Pancreas (tissue), 10 donors: ENCODE measurements at regions not wholly inside any gene's neighbourhood (a gene's known extent, or its start where the extent isn't known, plus 50 kb on each side); places are given as distances from the start of the nearest gene placed in this dataset.

ENCODE experiments used
- ATAC-seq, 4 donors: fragments of 200-7000 bp; cut with Tn5 transposase; one replicate each; pipeline versions ENCODE4 v1.8.0 to v1.9.1; 2020; ENCODE audit warnings: mild to moderate bottlenecking in 4 of 4, moderate library complexity in 4 of 4
- DNase-seq, 6 donors: peaks; one replicate each; pipeline ENCODE4 v3.0.0-alpha.2; 2020
- FAIRE-seq: peaks from 2 replicates; lab custom pipeline; 2012; peaks lifted over from hg19 to GRCh38; lab: Jason Lieb, UNC
- H3K27ac ChIP-seq, 4 donors: fragments of 200-600 bp; sonication (generic); 1 replicate in 3 of 4; 2 replicates in 1 of 4; pipeline versions ENCODE4 v1.5.0 to v1.8.0; 2020
- H3K27me3 ChIP-seq, 4 donors: fragments of 200-600 bp; one replicate each; pipeline ENCODE4 v1.8.0; 2021
- H3K36me3 ChIP-seq, 3 donors: fragments of 200-600 bp; sonication (generic) in 1 of 3; one replicate each; pipeline versions ENCODE4 v1.5.0 to v1.8.0; 2020 to 2021
- H3K4me1 ChIP-seq, 3 donors: fragments of 200-600 bp; one replicate each; pipeline ENCODE4 v1.8.0; 2021
- H3K4me3 ChIP-seq, 4 donors: fragments of 200-600 bp; sonication (generic) in 2 of 4; one replicate each; pipeline versions ENCODE4 v1.5.0 to v1.8.0; 2020 to 2021
- H3K9me3 ChIP-seq, 4 donors: fragments of 200-600 bp; one replicate each; pipeline ENCODE4 v1.8.0; 2021
- WGBS, 2 donors: extraction: QIAGEN DNeasy Blood & Tissue Kit; methylation state at CpG; one replicate each; pipeline ENCODE4 v1.1.7; 2013; 5-methylcytosine and 5-hydroxymethylcytosine counted together
- intact Hi-C, 3 donors: fragments of 100-400 bp; cut with DNase I; formaldehyde crosslinking; loops; one replicate each; pipeline versions ENCODE4 v1.11.1 to v1.14.2; 2022
- TF ChIP-seq, protein P1 (sequence below), 4 donors: fragments of 200-600 bp; sonication (generic) in 3 of 4; IDR thresholded peaks; one replicate each; pipeline versions ENCODE4 v1.5.0 to v1.8.0; 2021; ENCODE audit warnings: antibody characterized with exemption in 4 of 4
- donor health status: healthy with polysubstance abuse.
- donor health status: DM: no; HTN: no; CAD: no; lungs with moderate emphysema.
- donor health status: DM: no; HTN: no; CAD: no.
- donor health status: control.
- donor health status: control.
- donor health status: Bipolar disorder and iron deficiency.
- donor health status: DM: yes; HTN: yes; CAD: no.
- donor health status: DM: no; HTN: no; CAD: no.
- donor health status: DM: no; HTN: no; CAD: no.
- donor health status: DM: yes; HTN: yes; CAD: no.

DNA sequence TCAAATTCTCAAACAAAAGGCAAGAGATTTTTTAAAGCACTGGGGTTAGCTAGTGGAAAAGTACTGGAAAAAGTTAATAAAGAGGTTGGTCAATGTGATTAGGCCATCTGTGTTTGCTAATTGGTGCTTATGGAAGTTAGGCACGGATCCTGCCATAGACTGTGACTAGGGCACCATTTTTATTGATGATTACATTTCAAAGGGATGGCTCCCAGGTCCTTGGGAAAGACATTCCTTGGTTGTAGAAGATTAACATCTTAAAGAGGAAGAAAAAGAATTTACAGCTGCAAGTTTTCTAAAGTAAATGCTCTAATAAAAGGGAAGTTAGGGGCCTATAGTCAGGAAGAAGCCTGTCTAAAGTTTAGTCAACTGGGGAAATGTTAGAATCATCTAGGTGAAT, 1183.3 kb downstream of the DTWD2 start:
- H3K36me3 ChIP-seq: no peaks in the 10 kb centered on the region
- intact Hi-C loops: no loop called here
- no peak overlapping the region for H3K4me3 ChIP-seq
- H3K27me3 ChIP-seq: no peaks in the 10 kb centered on the region
- no peaks in the 10 kb centered on the region for H3K9me3 ChIP-seq
- H3K4me1 ChIP-seq: no peaks in the 10 kb centered on the region
- no peak for FAIRE-seq
- TF ChIP-seq, protein P1, sequence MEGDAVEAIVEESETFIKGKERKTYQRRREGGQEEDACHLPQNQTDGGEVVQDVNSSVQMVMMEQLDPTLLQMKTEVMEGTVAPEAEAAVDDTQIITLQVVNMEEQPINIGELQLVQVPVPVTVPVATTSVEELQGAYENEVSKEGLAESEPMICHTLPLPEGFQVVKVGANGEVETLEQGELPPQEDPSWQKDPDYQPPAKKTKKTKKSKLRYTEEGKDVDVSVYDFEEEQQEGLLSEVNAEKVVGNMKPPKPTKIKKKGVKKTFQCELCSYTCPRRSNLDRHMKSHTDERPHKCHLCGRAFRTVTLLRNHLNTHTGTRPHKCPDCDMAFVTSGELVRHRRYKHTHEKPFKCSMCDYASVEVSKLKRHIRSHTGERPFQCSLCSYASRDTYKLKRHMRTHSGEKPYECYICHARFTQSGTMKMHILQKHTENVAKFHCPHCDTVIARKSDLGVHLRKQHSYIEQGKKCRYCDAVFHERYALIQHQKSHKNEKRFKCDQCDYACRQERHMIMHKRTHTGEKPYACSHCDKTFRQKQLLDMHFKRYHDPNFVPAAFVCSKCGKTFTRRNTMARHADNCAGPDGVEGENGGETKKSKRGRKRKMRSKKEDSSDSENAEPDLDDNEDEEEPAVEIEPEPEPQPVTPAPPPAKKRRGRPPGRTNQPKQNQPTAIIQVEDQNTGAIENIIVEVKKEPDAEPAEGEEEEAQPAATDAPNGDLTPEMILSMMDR (IDR thresholded peaks at IDR 0.05): no peak
- 36 to 49% methylated on average over 1 of the region's 1 CpG for WGBS, 2 donors
- DNase-seq: no peak
- no peak for ATAC-seq
- H3K27ac ChIP-seq: no peak overlapping the region

DNA sequence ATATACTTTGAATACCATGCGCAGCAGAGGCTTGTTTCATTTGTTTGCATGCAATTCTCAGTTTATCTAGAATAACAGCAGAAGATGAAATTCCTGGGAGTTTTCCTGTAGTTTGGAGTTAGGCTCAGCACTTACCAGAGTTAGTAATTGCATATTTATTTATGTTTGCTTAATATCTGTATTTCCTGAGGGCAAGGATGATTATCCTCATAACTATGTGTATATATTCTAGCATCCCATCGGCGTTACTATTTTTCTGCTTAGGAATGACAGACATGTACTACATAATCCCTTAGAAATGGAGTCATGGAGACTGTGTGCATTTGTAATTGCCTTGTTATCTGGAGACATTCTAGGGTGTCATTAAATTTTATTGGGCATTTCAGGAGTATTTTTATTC, 1184.8 kb downstream of the DTWD2 start:
- FAIRE-seq (no peak), ATAC-seq (no peak)

DNA sequence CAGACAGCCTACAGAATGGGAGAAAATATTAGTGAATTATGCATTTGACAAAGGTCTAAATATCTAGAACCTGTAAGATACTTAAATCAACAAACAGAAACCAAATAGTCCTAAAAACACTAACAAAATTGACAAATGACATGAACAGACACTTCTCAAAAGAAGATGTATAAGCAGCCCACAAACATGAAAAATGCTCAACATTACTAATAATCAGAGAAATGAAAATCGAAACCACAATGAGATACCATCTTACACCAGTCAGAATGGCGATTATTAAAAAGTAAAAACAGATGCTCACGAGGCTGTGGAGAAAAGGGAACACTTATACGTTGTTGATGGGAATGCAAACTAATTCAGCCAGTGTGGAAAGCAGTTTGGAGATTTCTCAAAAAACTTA, 1186.8 kb downstream of the DTWD2 start:
- FAIRE-seq (no peak), ATAC-seq (no peak), DNase-seq (no peak)
- TF ChIP-seq, protein P1 (IDR thresholded peaks at IDR 0.05): no peak
- 67 to 85% methylated on average over 4 of the region's 4 CpGs for WGBS, 2 donors
- H3K27ac ChIP-seq: no peak overlapping the region
- H3K9me3 ChIP-seq: no peaks in the 10 kb centered on the region
- H3K4me1 ChIP-seq: no peaks in the 10 kb centered on the region
- H3K27me3 ChIP-seq: no peaks in the 10 kb centered on the region
- H3K36me3 ChIP-seq: no peaks in the 10 kb centered on the region
- H3K4me3 ChIP-seq: no peak overlapping the region
- intact Hi-C loops: no loop called here

More for the DNA sequence above, 1184.8 kb downstream of the DTWD2 start:
- DNase-seq: no peak
- intact Hi-C loops: no loop called here
- 80 to 87% methylated on average over 3 of the region's 3 CpGs for WGBS, 2 donors
- Histone ChIP-seq H3K9me3 (no peaks in the 10 kb centered on the region), H3K4me1 (no peaks in the 10 kb centered on the region), H3K27me3 (no peaks in the 10 kb centered on the region), H3K36me3 (no peaks in the 10 kb centered on the region), H3K27ac (no peak overlapping the region), H3K4me3 (no peak overlapping the region)
- TF ChIP-seq, protein P1 (IDR thresholded peaks at IDR 0.05): no peak

DNA sequence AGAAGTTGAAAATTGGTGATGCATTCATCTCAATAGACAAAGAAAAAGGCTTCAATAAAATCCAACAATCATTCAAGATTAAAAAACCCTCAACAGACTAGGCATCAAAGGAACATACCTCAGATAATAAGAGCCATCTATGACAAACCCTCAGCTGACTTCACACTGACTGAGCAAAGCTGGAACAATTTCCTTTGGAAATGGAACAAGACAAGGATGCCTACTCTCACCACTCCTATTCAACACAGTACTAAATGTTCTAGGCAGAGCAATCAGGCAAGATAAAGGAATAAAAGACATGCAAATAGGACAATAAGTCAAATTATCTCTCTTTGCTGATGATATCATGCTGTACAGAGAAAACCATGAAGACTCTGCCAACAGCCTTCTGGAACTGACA, 1188.1 kb downstream of the DTWD2 start:
- H3K4me3 ChIP-seq: no peak overlapping the region
- H3K4me1 ChIP-seq: no peaks in the 10 kb centered on the region
- H3K36me3 ChIP-seq: no peaks in the 10 kb centered on the region
- H3K27ac ChIP-seq: no peak overlapping the region
- no peaks in the 10 kb centered on the region for H3K9me3 ChIP-seq
- DNase-seq (no peak), FAIRE-seq (no peak), ATAC-seq (no peak)
- intact Hi-C loops: no loop called here
- TF ChIP-seq, protein P1 (IDR thresholded peaks at IDR 0.05): no peak
- H3K27me3 ChIP-seq: no peaks in the 10 kb centered on the region

DNA sequence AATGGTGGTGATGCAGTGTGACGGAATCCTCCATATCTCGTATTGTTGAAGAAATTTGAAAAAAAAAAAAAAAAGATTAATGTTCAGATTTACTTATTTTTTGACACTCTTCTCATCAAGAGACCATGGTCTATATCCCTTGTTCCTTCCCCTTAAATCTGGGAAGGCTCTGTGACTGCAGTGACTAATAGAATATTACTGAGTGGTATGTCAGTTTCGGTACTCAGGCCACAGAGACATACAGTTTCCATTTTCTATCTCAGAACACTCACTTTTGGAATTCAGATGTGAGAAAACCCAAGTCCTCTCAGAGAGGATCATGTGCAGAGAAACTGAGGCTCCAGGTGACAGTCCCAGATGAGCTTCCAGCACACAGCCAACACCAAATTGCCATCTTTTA, 1193.5 kb downstream of the DTWD2 start:
- H3K36me3 ChIP-seq: no peaks in the 10 kb centered on the region
- no peaks in the 10 kb centered on the region for H3K4me1 ChIP-seq
- TF ChIP-seq, protein P1 (IDR thresholded peaks at IDR 0.05): no peak
- no peak for DNase-seq
- H3K9me3 ChIP-seq: no peaks in the 10 kb centered on the region
- intact Hi-C loops: no loop called here
- H3K4me3 ChIP-seq: no peak overlapping the region
- ATAC-seq: no peak
- 78 to 90% methylated on average over 3 of the region's 3 CpGs for WGBS, 2 donors
- no peaks in the 10 kb centered on the region for H3K27me3 ChIP-seq
- H3K27ac ChIP-seq: no peak overlapping the region
- no peak for FAIRE-seq
